ENCODE measurements at regions not wholly inside any gene's neighbourhood (a gene's known extent, or its start where the extent isn't known, plus 50 kb on each side); places are given as distances from the start of the nearest gene placed in this dataset.

- DNase-seq (ENCODE audit: low read depth in 2 of 2): no peak
These were observed 894.8 kb downstream of the TBC1D22A start for GRCh38 chr22:47657224-47657623.

DNA sequence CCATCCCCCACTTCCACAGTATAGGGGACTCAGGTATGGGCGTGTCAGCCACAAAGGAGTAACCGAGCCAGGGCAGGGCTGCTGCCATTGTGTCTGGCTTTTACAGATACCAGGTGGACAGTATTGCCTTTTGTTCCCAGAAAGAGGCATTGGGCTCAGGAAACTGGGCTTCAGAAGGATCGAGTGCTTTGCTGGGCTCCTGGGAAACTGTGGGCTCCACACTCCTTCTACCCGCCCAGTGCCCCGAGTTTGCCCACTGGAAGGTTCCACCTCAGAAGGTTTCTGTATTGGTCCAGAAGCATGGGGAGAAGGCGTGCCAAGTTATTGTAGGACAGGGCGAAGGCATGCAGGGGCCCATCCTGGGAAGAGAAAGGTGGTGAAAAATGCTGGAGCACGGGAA, 894.4 kb downstream of the TBC1D22A start:
- DNase-seq (ENCODE audit: low read depth in 2 of 2): no peak

DNA sequence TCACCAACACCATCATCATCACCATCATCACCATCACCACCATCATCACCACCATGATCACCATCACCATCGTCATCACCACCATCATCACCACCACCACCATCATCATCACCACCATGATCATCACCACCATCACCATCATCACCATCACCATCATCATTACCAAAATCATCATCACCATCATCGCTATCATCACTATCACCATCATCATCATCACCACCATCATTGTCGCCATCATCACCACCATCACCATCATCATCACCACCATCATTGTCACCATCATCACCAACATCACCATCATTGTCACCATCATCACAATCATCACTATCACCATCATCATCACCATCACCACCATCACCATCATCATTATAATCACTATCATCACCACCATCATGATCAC, 893.5 kb downstream of the TBC1D22A start:
- no peak for DNase-seq (ENCODE audit: low read depth in 2 of 2)

DNA sequence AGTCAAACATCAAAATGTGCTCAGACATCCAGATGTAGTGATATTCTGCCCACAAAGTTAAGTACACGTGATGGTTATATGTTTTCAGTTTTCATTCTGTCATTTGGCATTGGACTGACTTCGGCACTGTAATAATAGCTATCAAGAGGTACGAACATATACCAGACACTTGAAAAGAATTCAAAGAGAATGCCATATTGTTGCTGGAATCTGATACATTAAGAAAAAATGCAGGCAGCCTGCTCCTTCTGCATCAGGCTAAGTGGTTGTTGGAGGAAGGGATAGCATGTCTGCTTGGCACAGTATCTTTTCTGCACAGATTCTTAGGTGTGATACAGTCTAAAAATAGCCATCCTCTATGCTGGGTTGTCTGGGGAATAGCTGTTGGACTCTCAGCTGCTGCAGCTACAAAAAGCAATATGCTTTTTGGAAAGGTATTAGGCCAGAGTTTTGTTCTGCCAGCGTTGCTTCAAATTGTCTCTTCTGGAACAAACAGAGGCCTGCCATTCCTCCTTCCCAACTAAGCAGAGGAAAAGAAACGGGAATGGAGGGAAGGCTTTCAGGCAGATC, 892.6 kb downstream of the TBC1D22A start:
- DNase-seq (ENCODE audit: low read depth in 2 of 2): no peak

DNA sequence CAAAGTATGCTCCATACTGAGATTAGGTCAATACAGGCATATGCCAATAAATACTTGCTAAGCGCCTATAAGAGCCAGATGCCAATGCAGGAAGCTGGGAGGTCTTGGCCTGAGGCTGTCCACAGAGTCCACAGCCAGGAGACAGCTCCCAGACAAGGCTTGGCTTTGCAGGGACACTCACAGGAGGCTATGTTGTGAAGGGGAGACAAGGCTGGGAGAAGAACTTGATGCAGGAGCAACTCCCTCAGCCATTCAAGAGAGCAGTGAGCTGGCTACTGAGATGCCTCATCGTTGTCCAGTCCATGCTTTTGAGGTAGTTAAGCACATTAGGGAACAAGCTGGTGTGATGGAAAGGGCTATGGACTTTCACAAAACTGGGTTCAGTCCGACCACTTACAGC, 891.5 kb downstream of the TBC1D22A start:
- no peak for DNase-seq (ENCODE audit: low read depth in 2 of 2)

DNA sequence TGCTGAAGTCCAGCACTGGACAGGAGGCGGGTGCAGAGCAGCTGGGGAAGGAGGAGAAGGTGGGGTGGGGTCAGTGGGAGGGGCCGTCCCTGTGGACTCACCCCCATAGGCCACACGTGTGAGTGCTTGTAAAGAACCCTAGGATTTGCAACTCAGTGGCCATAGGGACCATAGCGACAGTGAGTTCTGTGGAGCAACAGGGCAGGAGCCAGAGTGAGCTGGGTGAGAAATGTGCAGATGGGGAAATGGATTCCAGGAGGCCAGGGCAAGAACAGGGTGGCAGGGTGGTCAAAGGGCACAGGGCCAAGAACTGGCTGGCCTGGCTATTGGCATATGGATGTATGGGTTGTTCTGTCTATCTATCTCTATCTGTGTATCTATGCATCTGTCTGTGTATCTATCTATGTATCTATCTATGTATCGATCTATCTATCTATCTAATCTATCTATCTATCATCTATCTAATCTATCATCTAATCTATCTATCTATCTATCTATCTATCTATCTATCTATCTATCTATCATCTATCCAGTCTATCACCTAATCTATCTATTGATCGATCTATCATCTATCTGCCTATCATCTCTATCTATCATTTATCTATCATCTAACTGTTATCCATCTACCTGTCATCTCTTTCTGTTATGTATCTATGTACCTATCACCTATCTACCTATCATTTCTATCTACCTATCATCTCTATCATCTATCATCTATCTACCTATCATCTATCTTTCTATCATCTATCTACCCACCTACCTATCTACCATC, 889.0 kb downstream of the TBC1D22A start:
- DNase-seq (ENCODE audit: low read depth in 2 of 2): no peak

DNA sequence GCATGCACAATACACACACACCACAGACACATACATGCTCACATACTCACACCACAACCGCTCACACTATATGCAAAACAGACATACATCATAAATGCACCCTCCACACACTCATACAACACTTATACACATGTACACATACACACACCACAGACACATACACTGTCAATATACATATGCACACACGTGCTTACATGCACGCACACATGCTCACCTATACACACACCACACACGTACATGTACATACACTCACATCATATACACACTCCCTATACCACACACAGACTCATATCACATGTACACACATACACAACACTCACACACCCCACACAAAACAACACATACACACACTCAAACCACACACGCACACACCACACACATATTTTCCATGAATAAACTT, 885.3 kb downstream of the TBC1D22A start:
- no peak for DNase-seq (ENCODE audit: low read depth in 2 of 2)

- no peak for DNase-seq (ENCODE audit: low read depth in 2 of 2)
These were observed 884.7 kb downstream of the TBC1D22A start for GRCh38 chr22:47647181-47647580.

DNA sequence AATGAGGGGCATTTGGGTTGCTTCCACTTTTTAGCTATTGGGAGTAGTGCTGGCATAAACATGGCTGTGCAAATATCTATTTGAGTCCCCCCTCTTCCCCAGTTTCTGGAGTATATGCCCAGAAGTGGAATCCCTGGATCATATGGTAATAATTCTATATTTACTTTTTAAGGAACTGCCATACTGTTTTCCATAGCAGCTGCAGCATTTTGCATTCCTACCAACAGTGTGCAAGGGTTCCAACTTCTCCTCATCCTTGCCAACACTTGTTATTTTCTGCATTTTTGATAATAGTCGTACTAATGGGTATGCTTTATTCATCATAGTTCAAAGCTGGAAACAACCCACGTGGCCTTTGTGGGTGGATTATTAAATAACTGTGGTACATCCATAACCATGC, 883.5 kb downstream of the TBC1D22A start:
- no peak for DNase-seq (ENCODE audit: low read depth in 2 of 2)

- DNase-seq (ENCODE audit: low read depth in 2 of 2): no peak
These were observed 883.0 kb downstream of the TBC1D22A start for GRCh38 chr22:47645450-47645914.

- DNase-seq (ENCODE audit: low read depth in 2 of 2): no peak
These were observed 871.9 kb downstream of the TBC1D22A start for GRCh38 chr22:47634347-47634746.

DNA sequence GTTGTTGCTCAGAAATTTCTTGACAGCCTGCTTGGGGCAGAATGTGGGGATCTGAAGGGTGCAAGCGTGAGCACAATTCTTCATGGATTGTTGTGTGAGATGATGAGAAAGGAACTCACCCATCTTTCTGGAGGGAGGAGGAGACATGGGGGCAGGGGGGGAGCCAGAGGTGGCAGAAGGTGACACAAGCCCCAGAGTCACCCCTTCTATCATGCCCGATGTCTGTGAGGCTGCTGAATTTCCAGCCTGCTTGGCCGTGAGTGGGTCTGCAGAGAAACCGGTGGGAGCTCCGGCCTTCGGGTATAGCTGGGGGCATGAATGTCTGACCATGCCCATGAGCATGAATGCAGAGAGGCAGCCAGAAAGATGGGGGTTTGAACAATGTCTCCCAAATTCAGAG, 870.7 kb downstream of the TBC1D22A start:
- DNase-seq (ENCODE audit: low read depth in 2 of 2): no peak

- DNase-seq (ENCODE audit: low read depth in 2 of 2): no peak
These were observed 870.3 kb downstream of the TBC1D22A start for GRCh38 chr22:47632701-47633100.

- no peak for DNase-seq (ENCODE audit: low read depth in 2 of 2)
These were observed 869.2 kb downstream of the TBC1D22A start for GRCh38 chr22:47631571-47632102.

DNA sequence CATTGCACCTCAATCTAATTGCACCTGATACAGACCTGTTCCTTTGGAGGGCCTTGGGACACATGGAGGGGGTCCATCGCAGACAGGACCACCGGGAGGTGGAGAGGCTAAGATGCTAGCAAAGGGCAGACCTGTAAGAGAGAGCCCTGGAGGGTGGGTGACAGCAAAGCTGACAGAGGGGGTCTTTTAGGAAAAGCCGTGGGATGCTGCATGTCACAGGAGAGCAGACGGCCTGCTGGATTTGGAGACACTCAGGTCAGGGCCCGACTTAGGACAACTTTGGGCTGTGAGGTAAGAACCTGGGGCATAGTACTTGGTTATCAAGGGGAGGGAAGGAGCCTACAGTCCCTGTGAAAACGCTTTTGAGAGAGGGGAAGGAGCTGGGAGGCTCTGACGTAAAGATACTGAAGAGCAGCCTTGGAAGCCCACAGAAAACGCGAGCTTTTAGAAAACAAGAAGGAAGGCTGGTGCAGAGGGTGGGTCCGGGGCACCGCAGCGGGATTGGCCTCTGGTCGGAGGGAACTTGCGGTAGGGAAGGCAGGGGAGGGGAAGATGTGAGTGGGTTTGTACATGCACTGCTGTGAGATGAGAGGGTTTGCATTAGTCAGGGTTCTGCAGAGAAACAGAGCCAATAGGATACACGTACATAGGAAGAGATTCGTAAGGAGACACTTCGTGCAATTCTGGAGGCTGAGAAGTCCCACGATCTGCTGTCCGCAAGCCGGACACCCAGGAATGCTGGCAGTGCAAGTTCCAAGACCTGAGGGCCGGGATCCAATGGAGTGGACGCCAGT, 868.5 kb downstream of the TBC1D22A start:
- no peak for DNase-seq (ENCODE audit: low read depth in 2 of 2)

DNA sequence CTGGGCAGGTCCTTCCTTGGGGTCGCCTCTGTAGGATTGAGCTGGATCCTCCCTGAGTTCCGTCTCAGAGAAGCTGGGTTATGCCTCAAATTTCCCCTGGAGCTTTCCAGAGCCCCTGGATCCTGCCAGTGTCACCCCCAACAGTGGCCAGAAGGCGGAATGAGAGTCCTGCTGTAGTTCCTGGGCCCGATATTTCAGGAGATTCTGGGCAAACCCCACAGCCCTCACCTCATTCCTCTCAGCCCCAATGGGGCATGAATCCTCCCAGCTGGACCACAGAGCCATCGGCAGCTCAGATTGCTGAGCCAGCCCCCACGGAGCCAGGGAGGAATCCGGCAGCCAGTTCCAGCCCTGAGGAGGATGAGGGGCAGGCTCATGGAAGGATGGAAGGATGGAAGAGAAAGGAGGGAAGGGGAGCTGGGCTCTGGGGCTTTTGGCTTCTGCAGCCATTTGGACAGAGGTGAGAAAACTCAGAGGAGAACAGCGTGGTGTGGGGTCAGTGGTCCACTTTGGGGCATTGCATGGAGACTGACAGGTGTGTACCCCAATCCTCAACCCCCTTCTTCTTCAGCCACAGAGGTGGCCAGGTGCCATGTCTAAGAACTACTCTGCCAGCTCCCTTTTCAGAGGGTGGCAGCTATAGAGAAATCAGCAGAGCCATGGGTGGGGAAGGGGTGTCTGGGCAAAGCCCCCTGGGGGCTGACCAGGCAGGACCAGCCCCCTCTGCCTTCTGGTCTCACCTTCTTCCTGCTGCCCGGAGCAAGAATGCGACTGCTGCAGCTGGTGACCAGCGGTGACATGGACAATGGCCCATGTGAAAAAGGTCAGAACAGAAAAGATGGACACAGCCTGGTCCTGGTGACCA, 867.6 kb downstream of the TBC1D22A start:
- no peak for DNase-seq (ENCODE audit: low read depth in 2 of 2)

DNA sequence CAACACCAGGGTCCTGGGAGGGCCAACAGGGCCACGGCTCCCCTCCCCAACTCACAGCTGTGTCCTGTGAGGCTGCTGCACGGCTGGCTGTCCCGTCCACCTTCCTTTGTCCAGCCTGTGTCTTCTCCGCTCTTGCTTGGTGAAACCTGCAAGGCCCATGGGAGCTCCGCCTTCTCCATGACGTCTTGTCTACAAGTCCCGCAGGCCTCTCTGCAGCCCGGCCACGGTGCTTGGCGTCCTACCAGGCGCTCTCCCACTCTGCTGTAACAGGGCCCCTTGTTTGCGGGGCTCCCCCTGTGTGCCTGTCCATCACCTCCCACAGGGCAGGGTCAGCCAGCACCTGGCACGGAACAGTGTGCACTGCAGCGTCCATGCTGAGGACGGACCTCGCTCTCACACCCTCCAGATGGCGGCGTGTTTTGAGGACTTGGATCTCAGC, 866.8 kb downstream of the TBC1D22A start:
- no peak for DNase-seq (ENCODE audit: low read depth in 2 of 2)

GRCh38 chr22:47628477-47629272, 866.2 kb downstream of the TBC1D22A start:
- DNase-seq (ENCODE audit: low read depth in 2 of 2): no peak

- DNase-seq (ENCODE audit: low read depth in 2 of 2): no peak
These were observed 865.3 kb downstream of the TBC1D22A start for GRCh38 chr22:47627556-47628253.

Data from dermis microvascular lymphatic vessel endothelial cell (primary cell).